Nephron progenitor cell (in vitro differentiated cells): ENCODE measurements at regions not wholly inside any gene's neighbourhood (a gene's known extent, or its start where the extent isn't known, plus 50 kb on each side); places are given as distances from the start of the nearest gene placed in this dataset.

Experiments
- DNase-seq: peaks from one replicate; pipeline ENCODE4 v3.0.0; 2021
- H3K27ac Mint-ChIP-seq: 2 replicates; pipeline ENCODE4 v1.8.0; 2021; ENCODE audit warnings: mild to moderate bottlenecking, moderate library complexity, mixed read lengths
- H3K27me3 Mint-ChIP-seq: 2 replicates; pipeline ENCODE4 v1.8.0; 2021; ENCODE audit warnings: mild to moderate bottlenecking, low read depth, mixed read lengths; ENCODE audit not compliant: poor library complexity
- H3K36me3 Mint-ChIP-seq: 2 replicates; pipeline ENCODE4 v1.8.0; 2021; ENCODE audit warnings: low read depth, mixed read lengths
- H3K4me1 Mint-ChIP-seq: 2 replicates; pipeline ENCODE4 v1.8.0; 2021; ENCODE audit warnings: mixed read lengths
- H3K4me3 Mint-ChIP-seq: 2 replicates; pipeline ENCODE4 v1.8.0; 2021; ENCODE audit warnings: mild to moderate bottlenecking, moderate library complexity, mixed read lengths
- H3K9me3 Mint-ChIP-seq: 2 replicates; pipeline ENCODE4 v1.8.0; 2021; ENCODE audit warnings: mild to moderate bottlenecking, moderate library complexity, mixed read lengths
- CTCF ChIP-seq: fragments of 200-600 bp; sonication (generic); IDR thresholded peaks from 2 replicates; pipeline ENCODE4 v1.5.0; 2021; ENCODE audit warnings: antibody characterized with exemption

- TF ChIP-seq CTCF, result no peak
These were observed 436.5 kb upstream of the SLC30A5 start for GRCh38 chr5:68657055-68657961.

GRCh38 chr5:68658810-68659372 is 434.9 kb upstream of the SLC30A5 start:
- H3K27ac Mint-ChIP-seq, result no peak overlapping the region
- peaks cover 19% of the 10 kb centered on the region for H3K4me1 Mint-ChIP-seq
- DNase-seq, result no peak
- TF ChIP-seq CTCF, result no peak
- peaks cover 5% of the 10 kb centered on the region for H3K27me3 Mint-ChIP-seq
- H3K9me3 Mint-ChIP-seq, result peaks cover 3% of the 10 kb centered on the region
- H3K4me3 Mint-ChIP-seq, result no peak overlapping the region
- H3K36me3 Mint-ChIP-seq, result no peaks in the 10 kb centered on the region

More at GRCh38 chr5:68657055-68657961, 436.5 kb upstream of the SLC30A5 start:
- no peak for DNase-seq
- Mint-ChIP-seq H3K27me3 (peaks cover 5% of the 10 kb centered on the region), H3K36me3 (no peaks in the 10 kb centered on the region), H3K4me3 (no peak overlapping the region), H3K9me3 (peaks cover 3% of the 10 kb centered on the region), H3K4me1 (peaks cover 34% of the 10 kb centered on the region), H3K27ac (no peak overlapping the region)

GRCh38 chr5:68659881-68660280 is 433.9 kb upstream of the SLC30A5 start:
- Mint-ChIP-seq H3K4me3 (no peak overlapping the region), H3K27me3 (peaks cover 5% of the 10 kb centered on the region), H3K27ac (no peak overlapping the region), H3K4me1 (peaks cover 19% of the 10 kb centered on the region), H3K36me3 (no peaks in the 10 kb centered on the region), H3K9me3 (peaks cover 3% of the 10 kb centered on the region)
- TF ChIP-seq CTCF, result no peak
- DNase-seq, result no peak

GRCh38 chr5:68661237-68661636 is 432.6 kb upstream of the SLC30A5 start:
- peaks cover 3% of the 10 kb centered on the region for H3K9me3 Mint-ChIP-seq
- no peak for DNase-seq
- no peaks in the 10 kb centered on the region for H3K36me3 Mint-ChIP-seq
- no peak overlapping the region for H3K4me3 Mint-ChIP-seq
- H3K27me3 Mint-ChIP-seq, result peaks cover 5% of the 10 kb centered on the region
- no peak overlapping the region for H3K27ac Mint-ChIP-seq
- peak; percentile 20 for TF ChIP-seq CTCF
- H3K4me1 Mint-ChIP-seq, result peaks cover 16% of the 10 kb centered on the region

- Mint-ChIP-seq H3K9me3 (peaks cover 3% of the 10 kb centered on the region), H3K27me3 (peaks cover 5% of the 10 kb centered on the region), H3K4me3 (no peak overlapping the region), H3K4me1 (peaks cover 12% of the 10 kb centered on the region), H3K27ac (no peak overlapping the region), H3K36me3 (no peaks in the 10 kb centered on the region)
- no peak for DNase-seq
- no peak for TF ChIP-seq CTCF
These were observed 431.0 kb upstream of the SLC30A5 start for GRCh38 chr5:68662804-68663307.
